ENCODE measurements at regions not wholly inside any gene's neighbourhood (a gene's known extent, or its start where the extent isn't known, plus 50 kb on each side); places are given as distances from the start of the nearest gene placed in this dataset.

GRCh38 chr3:81920816-81921215 is 159.4 kb upstream of the GBE1 start:
- ChIA-PET CTCF (no interaction called here), POLR2A (ENCODE audit: low non-redundant PET) (no interaction called here)
- DNase-seq (ENCODE audit: low spot score): no peak
- TF ChIP-seq, protein P1, sequence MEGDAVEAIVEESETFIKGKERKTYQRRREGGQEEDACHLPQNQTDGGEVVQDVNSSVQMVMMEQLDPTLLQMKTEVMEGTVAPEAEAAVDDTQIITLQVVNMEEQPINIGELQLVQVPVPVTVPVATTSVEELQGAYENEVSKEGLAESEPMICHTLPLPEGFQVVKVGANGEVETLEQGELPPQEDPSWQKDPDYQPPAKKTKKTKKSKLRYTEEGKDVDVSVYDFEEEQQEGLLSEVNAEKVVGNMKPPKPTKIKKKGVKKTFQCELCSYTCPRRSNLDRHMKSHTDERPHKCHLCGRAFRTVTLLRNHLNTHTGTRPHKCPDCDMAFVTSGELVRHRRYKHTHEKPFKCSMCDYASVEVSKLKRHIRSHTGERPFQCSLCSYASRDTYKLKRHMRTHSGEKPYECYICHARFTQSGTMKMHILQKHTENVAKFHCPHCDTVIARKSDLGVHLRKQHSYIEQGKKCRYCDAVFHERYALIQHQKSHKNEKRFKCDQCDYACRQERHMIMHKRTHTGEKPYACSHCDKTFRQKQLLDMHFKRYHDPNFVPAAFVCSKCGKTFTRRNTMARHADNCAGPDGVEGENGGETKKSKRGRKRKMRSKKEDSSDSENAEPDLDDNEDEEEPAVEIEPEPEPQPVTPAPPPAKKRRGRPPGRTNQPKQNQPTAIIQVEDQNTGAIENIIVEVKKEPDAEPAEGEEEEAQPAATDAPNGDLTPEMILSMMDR (conservative IDR thresholded peaks at IDR 0.05; ENCODE audit: low read depth): no peak
- H3K27ac ChIP-seq: no peak overlapping the region

DNA sequence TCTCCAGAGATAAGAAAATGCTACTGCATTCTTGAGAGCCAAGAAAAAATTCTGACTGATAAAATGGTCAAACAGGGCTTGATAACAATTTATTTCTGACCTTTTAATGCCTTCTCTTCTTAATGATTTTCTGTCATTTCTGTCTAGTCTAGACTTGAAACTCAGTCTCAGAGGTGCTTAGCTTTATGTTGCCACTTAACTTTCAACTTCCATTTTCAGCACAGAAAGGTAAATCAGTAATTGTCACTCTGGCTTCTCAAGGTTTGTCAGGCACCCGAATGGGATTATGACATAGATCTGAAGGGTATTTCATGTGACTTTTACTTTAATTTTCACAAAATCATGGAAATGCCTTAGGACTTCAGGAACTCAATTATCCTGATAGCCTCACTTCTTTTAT is 155.4 kb upstream of the GBE1 start:
- TF ChIP-seq, protein P1 (conservative IDR thresholded peaks at IDR 0.05; ENCODE audit: low read depth): no peak
- ChIA-PET CTCF (no interaction called here), POLR2A (ENCODE audit: low non-redundant PET) (no interaction called here)
- DNase-seq (ENCODE audit: low spot score): no peak
- no peak overlapping the region for H3K27ac ChIP-seq

DNA sequence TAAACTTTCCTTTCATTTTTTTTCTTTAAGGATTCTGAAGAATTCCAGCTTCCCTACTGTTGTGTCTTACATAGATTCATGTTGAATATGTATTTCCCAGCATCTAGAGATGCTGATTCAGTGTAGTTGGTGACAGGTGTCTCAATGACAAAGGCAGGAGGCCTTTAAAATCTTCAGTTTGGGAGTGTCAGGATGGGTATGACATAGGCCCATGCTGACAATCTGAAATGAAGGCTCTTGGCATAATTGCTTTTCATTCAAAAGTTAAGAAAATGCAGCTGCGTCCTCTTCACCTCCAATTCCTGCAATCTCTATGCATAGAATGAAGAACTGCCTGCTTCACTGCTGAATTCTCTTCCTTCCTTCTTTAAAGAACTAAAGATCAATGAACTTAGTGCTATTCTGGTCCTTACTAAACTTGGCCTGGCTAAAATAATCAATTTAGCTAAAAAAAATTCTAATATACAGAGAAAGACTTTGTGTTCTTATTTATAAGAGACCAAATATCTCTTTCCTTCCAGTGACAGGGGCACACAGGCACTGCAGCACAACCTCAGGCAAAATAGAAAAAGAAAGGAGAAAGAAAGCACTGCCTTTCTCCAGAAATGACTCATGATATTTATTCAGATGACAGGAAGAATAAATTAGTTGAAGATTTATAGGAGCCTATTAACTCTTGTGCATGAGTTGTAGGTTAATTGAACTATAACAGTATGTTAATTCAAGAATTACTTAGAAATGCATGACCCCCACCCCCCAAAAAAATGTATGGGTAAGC is 152.6 kb upstream of the GBE1 start:
- ChIA-PET POLR2A (ENCODE audit: low non-redundant PET) (no interaction called here), CTCF (interaction anchor here (0.6 kb wide), 1 partner anchor 1379 kb away, joined by 3 read pairs; no protein-coding TSS in a partner anchor)
- TF ChIP-seq, protein P1 (conservative IDR thresholded peaks at IDR 0.05; ENCODE audit: low read depth): no peak
- no peak overlapping the region for H3K27ac ChIP-seq
- DNase-seq (ENCODE audit: low spot score): no peak

GRCh38 chr3:81911221-81911620 is 149.8 kb upstream of the GBE1 start:
- TF ChIP-seq, protein P1 (conservative IDR thresholded peaks at IDR 0.05; ENCODE audit: low read depth): no peak
- DNase-seq (ENCODE audit: low spot score): no peak
- H3K27ac ChIP-seq: no peak overlapping the region
- POLR2A ChIA-PET (ENCODE audit: low non-redundant PET): no interaction called here
- CTCF ChIA-PET: interaction anchor here (0.6 to 0.9 kb wide), 3 partner anchors 34 to 1545 kb away, joined by 3 to 4 read pairs (median 3); no protein-coding TSS in a partner anchor

- POLR2A ChIA-PET (ENCODE audit: low non-redundant PET): no interaction called here
- H3K27ac ChIP-seq: no peak overlapping the region
- TF ChIP-seq, protein P1 (conservative IDR thresholded peaks at IDR 0.05; ENCODE audit: low read depth): peak; percentile 81
- peak; percentile 13 for DNase-seq (ENCODE audit: low spot score)
- CTCF ChIA-PET: interaction anchor here (0.7 kb wide), 3 partner anchors 13 to 218 kb away, joined by 3 to 4 read pairs (median 4); no protein-coding TSS in a partner anchor
Observed at GRCh38 chr3:81910244-81910852, 148.9 kb upstream of the GBE1 start.

- POLR2A ChIA-PET (ENCODE audit: low non-redundant PET): interaction anchor here (0.7 kb wide), 1 partner anchor 647 kb away, joined by 3 read pairs; no protein-coding TSS in a partner anchor
- TF ChIP-seq, protein P1 (conservative IDR thresholded peaks at IDR 0.05; ENCODE audit: low read depth): no peak
- CTCF ChIA-PET: interaction anchor here (0.6 to 0.7 kb wide), 3 partner anchors 13 to 217 kb away, joined by 3 to 4 read pairs (median 3); no protein-coding TSS in a partner anchor
Observed at GRCh38 chr3:81909796-81910195, 148.4 kb upstream of the GBE1 start.

More at GRCh38 chr3:81909796-81910195, 148.4 kb upstream of the GBE1 start:
- no peak overlapping the region for H3K27ac ChIP-seq
- no peak for DNase-seq (ENCODE audit: low spot score)

Measured in RWPE1 (cell line).